NCI-H146 treated with DMSO at 0.1 percent for 48 hours (cell line): ENCODE measurements at regions not wholly inside any gene's neighbourhood (a gene's known extent, or its start where the extent isn't known, plus 50 kb on each side); places are given as distances from the start of the nearest gene placed in this dataset.
"Not testable (repeated sequence)": the region's sequence is repeated elsewhere in the genome, so short reads cannot be mapped to it uniquely, and the experiment has no call there.

Experiments
- DNase-seq: peaks from one replicate; lab custom pipeline; 2025; ENCODE audit not compliant: unreplicated experiment; lab: John Stamatoyannopoulos, UW

- DNase-seq, result no peak
Observed at GRCh38 chr5:174462129-174462528, 262.3 kb upstream of the MSX2 start.

GRCh38 chr5:174464504-174465165, 259.7 kb upstream of the MSX2 start:
- no peak for DNase-seq

- DNase-seq, result not testable (repeated sequence)
Observed at GRCh38 chr5:174471528-174471927, 252.9 kb upstream of the MSX2 start.

- DNase-seq, result no peak
Observed at GRCh38 chr5:174472956-174473355, 251.4 kb upstream of the MSX2 start.

- DNase-seq, result not testable (repeated sequence)
Observed at GRCh38 chr5:174476001-174476400, 248.4 kb upstream of the MSX2 start.

GRCh38 chr5:174479325-174479724, 245.1 kb upstream of the MSX2 start:
- DNase-seq, result no peak

- no peak for DNase-seq
Observed at GRCh38 chr5:174481737-174482136, 242.6 kb upstream of the MSX2 start.

GRCh38 chr5:174482607-174483024, 241.8 kb upstream of the MSX2 start:
- no peak for DNase-seq

- DNase-seq, result no peak
Observed at GRCh38 chr5:174483411-174483810, 241.0 kb upstream of the MSX2 start.

GRCh38 chr5:174489215-174489614, 235.2 kb upstream of the MSX2 start:
- DNase-seq, result no peak

- DNase-seq, result no peak
Observed at GRCh38 chr5:174489920-174490597, 234.3 kb upstream of the MSX2 start.

GRCh38 chr5:174490728-174491127, 233.7 kb upstream of the MSX2 start:
- DNase-seq, result no peak

GRCh38 chr5:174491265-174491664, 233.1 kb upstream of the MSX2 start:
- DNase-seq, result no peak

- DNase-seq, result no peak
Observed at GRCh38 chr5:174491761-174492350, 232.5 kb upstream of the MSX2 start.

- no peak for DNase-seq
Observed at GRCh38 chr5:174493530-174493929, 230.9 kb upstream of the MSX2 start.

GRCh38 chr5:174497939-174498338, 226.4 kb upstream of the MSX2 start:
- DNase-seq, result not testable (repeated sequence)

GRCh38 chr5:174498575-174498974, 225.8 kb upstream of the MSX2 start:
- DNase-seq, result not testable (repeated sequence)

GRCh38 chr5:174500636-174501035, 223.7 kb upstream of the MSX2 start:
- DNase-seq, result no peak

- DNase-seq, result no peak
Observed at GRCh38 chr5:174501461-174502069, 222.8 kb upstream of the MSX2 start.

- no peak for DNase-seq
Observed at GRCh38 chr5:174503086-174503460, 221.3 kb upstream of the MSX2 start.

GRCh38 chr5:174503461-174504265, 220.7 kb upstream of the MSX2 start:
- no peak for DNase-seq
